Epithelial cell of proximal tubule (primary cell): ENCODE measurements at regions not wholly inside any gene's neighbourhood (a gene's known extent, or its start where the extent isn't known, plus 50 kb on each side); places are given as distances from the start of the nearest gene placed in this dataset.
A peak's percentile ranks its signal among the peaks of the same experiment; 100 is the strongest.

Experiments used
- DNase-seq: peaks from one replicate; pipeline ENCODE4 v3.0.0-alpha.2; 2011; ENCODE audit warnings: low read depth
- H3K4me3 ChIP-seq: 2 replicates; pipeline ENCODE4 v1.5.1; 2011; ENCODE audit warnings: low read depth, mild to moderate bottlenecking, low read length
- CTCF ChIP-seq: conservative IDR thresholded peaks from 2 replicates; pipeline ENCODE4 v1.5.1; 2012; ENCODE audit warnings: low read depth, mild to moderate bottlenecking, low read length

- no peak for TF ChIP-seq CTCF
- no peak overlapping the region for H3K4me3 ChIP-seq
- DNase-seq = no peak
Measured at GRCh38 chr6:156612361-156612760, 164.8 kb upstream of the ARID1B start.

- no peak for TF ChIP-seq CTCF
- DNase-seq = no peak
- no peak overlapping the region for H3K4me3 ChIP-seq
Measured at GRCh38 chr6:156602066-156602385, 175.2 kb upstream of the ARID1B start.

GRCh38 chr6:156601152-156602065 is 175.8 kb upstream of the ARID1B start:
- DNase-seq = no peak
- H3K4me3 ChIP-seq = no peak overlapping the region
- TF ChIP-seq CTCF = no peak

GRCh38 chr6:156600678-156601077 is 176.5 kb upstream of the ARID1B start:
- no peak for TF ChIP-seq CTCF
- no peak for DNase-seq
- H3K4me3 ChIP-seq = no peak overlapping the region

- no peak for TF ChIP-seq CTCF
- DNase-seq = no peak
- H3K4me3 ChIP-seq = no peak overlapping the region
Measured at GRCh38 chr6:156599978-156600590, 177.1 kb upstream of the ARID1B start.

GRCh38 chr6:156599366-156599765 is 177.8 kb upstream of the ARID1B start:
- DNase-seq = no peak
- H3K4me3 ChIP-seq = no peak overlapping the region
- TF ChIP-seq CTCF = no peak

- no peak for DNase-seq
- no peak overlapping the region for H3K4me3 ChIP-seq
- peak; percentile 19 for TF ChIP-seq CTCF
Measured at GRCh38 chr6:156598855-156599180, 178.4 kb upstream of the ARID1B start.
